ENCODE measurements at regions not wholly inside any gene's neighbourhood (a gene's known extent, or its start where the extent isn't known, plus 50 kb on each side); places are given as distances from the start of the nearest gene placed in this dataset.
"Not testable (repeated sequence)": the region's sequence is repeated elsewhere in the genome, so short reads cannot be mapped to it uniquely, and the experiment has no call there.

DNA sequence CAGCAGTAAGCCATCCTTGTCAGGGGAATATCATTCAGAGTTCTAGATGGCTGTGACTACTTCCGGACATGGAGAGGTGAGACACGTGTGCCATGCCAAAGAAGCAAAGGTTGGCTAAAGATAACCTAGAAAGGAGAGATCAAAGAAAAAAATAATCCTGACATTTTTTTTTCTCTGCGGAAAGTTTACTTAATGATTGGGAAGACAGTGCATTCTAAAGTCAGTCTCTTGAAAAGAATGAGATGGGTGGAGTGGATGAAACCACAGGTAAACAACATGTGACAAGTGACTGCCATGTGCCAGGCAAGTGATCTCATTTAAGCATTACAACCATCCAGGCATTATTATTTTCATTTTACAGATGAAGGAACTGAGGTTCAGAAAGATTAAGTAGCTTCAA is 436.6 kb downstream of the SOX2 start:
- Mint-ChIP-seq H3K4me1 (ENCODE audit: low read depth, unreplicated experiment) (no peaks in the 10 kb centered on the region), H3K4me3 (ENCODE audit: unreplicated experiment) (no peak overlapping the region), H3K36me3 (ENCODE audit: low read depth, unreplicated experiment) (no peaks in the 10 kb centered on the region), H3K9me3 (ENCODE audit: unreplicated experiment) (peaks cover 8% of the 10 kb centered on the region), H3K27ac (ENCODE audit: unreplicated experiment) (no peak overlapping the region), H3K27me3 (ENCODE audit: low read depth, unreplicated experiment) (peaks cover 2% of the 10 kb centered on the region)
- Histone ChIP-seq H3K27me3 (ENCODE audit: insufficient read depth, low read length) (no peaks in the 10 kb centered on the region), H3K4me3 (ENCODE audit: insufficient read depth, low read depth, low read length) (no peak overlapping the region), H3K4me2 (ENCODE audit: low read length) (no peak overlapping the region), H3K36me3 (ENCODE audit: insufficient read depth, low read length) (no peaks in the 10 kb centered on the region), H3K27ac (ENCODE audit: low read depth, low read length) (no peak overlapping the region), H3K79me2 (ENCODE audit: insufficient read depth, low read length) (no peaks in the 10 kb centered on the region), H2AFZ (ENCODE audit: low read depth, low read length) (no peak overlapping the region), H3K9me3 (ENCODE audit: insufficient read depth, low read depth, low read length) (no peaks in the 10 kb centered on the region), H4K20me1 (ENCODE audit: insufficient read depth, low read length) (no peaks in the 10 kb centered on the region), H3K4me1 (ENCODE audit: insufficient read depth, low read length) (no peaks in the 10 kb centered on the region), H3K9ac (ENCODE audit: low read length) (no peak overlapping the region)
- DNase-seq (ENCODE audit: low read depth), result no peak
- no peak for TF ChIP-seq EZH2 (IDR thresholded peaks at IDR 0.05; ENCODE audit: insufficient read depth, low read length)
- TF ChIP-seq, protein P1, sequence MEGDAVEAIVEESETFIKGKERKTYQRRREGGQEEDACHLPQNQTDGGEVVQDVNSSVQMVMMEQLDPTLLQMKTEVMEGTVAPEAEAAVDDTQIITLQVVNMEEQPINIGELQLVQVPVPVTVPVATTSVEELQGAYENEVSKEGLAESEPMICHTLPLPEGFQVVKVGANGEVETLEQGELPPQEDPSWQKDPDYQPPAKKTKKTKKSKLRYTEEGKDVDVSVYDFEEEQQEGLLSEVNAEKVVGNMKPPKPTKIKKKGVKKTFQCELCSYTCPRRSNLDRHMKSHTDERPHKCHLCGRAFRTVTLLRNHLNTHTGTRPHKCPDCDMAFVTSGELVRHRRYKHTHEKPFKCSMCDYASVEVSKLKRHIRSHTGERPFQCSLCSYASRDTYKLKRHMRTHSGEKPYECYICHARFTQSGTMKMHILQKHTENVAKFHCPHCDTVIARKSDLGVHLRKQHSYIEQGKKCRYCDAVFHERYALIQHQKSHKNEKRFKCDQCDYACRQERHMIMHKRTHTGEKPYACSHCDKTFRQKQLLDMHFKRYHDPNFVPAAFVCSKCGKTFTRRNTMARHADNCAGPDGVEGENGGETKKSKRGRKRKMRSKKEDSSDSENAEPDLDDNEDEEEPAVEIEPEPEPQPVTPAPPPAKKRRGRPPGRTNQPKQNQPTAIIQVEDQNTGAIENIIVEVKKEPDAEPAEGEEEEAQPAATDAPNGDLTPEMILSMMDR (IDR thresholded peaks at IDR 0.05; ENCODE audit: insufficient read depth, low read depth, low read length), result no peak
- no peak for FAIRE-seq

DNA sequence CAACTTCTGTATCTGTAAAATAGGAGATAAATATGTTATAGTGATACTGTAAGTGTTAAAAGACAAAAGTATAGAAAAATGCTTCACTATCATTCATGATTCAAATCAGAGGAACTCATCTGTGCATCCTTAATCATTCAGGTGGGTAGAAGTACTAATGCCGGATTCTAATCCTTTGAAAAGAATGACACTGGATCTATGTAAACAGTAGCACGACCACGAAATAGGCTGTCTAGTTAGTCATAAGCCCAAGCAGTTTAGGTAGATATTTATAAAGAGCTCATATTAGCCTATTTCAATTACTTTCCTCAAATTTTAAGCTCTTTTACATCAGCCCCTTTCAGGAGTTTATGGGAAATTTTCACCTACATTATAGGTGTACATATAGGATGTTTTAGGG is 437.9 kb downstream of the SOX2 start:
- no peak for TF ChIP-seq EZH2 (IDR thresholded peaks at IDR 0.05; ENCODE audit: insufficient read depth, low read length)
- TF ChIP-seq, protein P1 (IDR thresholded peaks at IDR 0.05; ENCODE audit: insufficient read depth, low read depth, low read length), result no peak
- no peaks in the 10 kb centered on the region for H3K36me3 Mint-ChIP-seq (ENCODE audit: low read depth, unreplicated experiment)
- FAIRE-seq (no peak), DNase-seq (ENCODE audit: low read depth) (no peak)
- H3K4me3 ChIP-seq (ENCODE audit: insufficient read depth, low read depth, low read length), result no peak overlapping the region
- H3K9me3 ChIP-seq (ENCODE audit: insufficient read depth, low read depth, low read length), result no peaks in the 10 kb centered on the region
- no peaks in the 10 kb centered on the region for H3K36me3 ChIP-seq (ENCODE audit: insufficient read depth, low read length)
- H3K4me1 ChIP-seq (ENCODE audit: insufficient read depth, low read length), result no peaks in the 10 kb centered on the region
- H3K9ac ChIP-seq (ENCODE audit: low read length), result no peak overlapping the region
- no peak overlapping the region for H3K27ac ChIP-seq (ENCODE audit: low read depth, low read length)
- no peaks in the 10 kb centered on the region for H3K27me3 ChIP-seq (ENCODE audit: insufficient read depth, low read length)
- no peak overlapping the region for H3K4me2 ChIP-seq (ENCODE audit: low read length)
- peaks cover 2% of the 10 kb centered on the region for H3K27me3 Mint-ChIP-seq (ENCODE audit: low read depth, unreplicated experiment)
- no peak overlapping the region for H3K27ac Mint-ChIP-seq (ENCODE audit: unreplicated experiment)
- no peak overlapping the region for H2AFZ ChIP-seq (ENCODE audit: low read depth, low read length)
- H3K4me3 Mint-ChIP-seq (ENCODE audit: unreplicated experiment), result no peak overlapping the region
- H3K79me2 ChIP-seq (ENCODE audit: insufficient read depth, low read length), result no peaks in the 10 kb centered on the region
- no peaks in the 10 kb centered on the region for H3K4me1 Mint-ChIP-seq (ENCODE audit: low read depth, unreplicated experiment)
- H3K9me3 Mint-ChIP-seq (ENCODE audit: unreplicated experiment), result peaks cover 10% of the 10 kb centered on the region
- no peaks in the 10 kb centered on the region for H4K20me1 ChIP-seq (ENCODE audit: insufficient read depth, low read length)

GRCh38 chr3:182156326-182156725 is 444.6 kb downstream of the SOX2 start:
- not testable (repeated sequence) for H3K27me3 Mint-ChIP-seq (ENCODE audit: low read depth, unreplicated experiment); FAIRE-seq; H3K27ac Mint-ChIP-seq (ENCODE audit: unreplicated experiment); DNase-seq (ENCODE audit: low read depth); H3K27ac ChIP-seq (ENCODE audit: low read depth, low read length); H3K79me2 ChIP-seq (ENCODE audit: insufficient read depth, low read length); H3K4me3 ChIP-seq (ENCODE audit: insufficient read depth, low read depth, low read length); H3K36me3 ChIP-seq (ENCODE audit: insufficient read depth, low read length); H3K4me1 ChIP-seq (ENCODE audit: insufficient read depth, low read length); H3K9ac ChIP-seq (ENCODE audit: low read length); H3K4me2 ChIP-seq (ENCODE audit: low read length); H4K20me1 ChIP-seq (ENCODE audit: insufficient read depth, low read length); H2AFZ ChIP-seq (ENCODE audit: low read depth, low read length); H3K36me3 Mint-ChIP-seq (ENCODE audit: low read depth, unreplicated experiment); H3K9me3 ChIP-seq (ENCODE audit: insufficient read depth, low read depth, low read length); H3K27me3 ChIP-seq (ENCODE audit: insufficient read depth, low read length); H3K4me1 Mint-ChIP-seq (ENCODE audit: low read depth, unreplicated experiment); H3K4me3 Mint-ChIP-seq (ENCODE audit: unreplicated experiment)
- peaks cover 10% of the 10 kb centered on the region for H3K9me3 Mint-ChIP-seq (ENCODE audit: unreplicated experiment)

Measured in astrocyte (in vitro differentiated cells and primary cell).